ENCODE measurements at regions not wholly inside any gene's neighbourhood (a gene's known extent, or its start where the extent isn't known, plus 50 kb on each side); places are given as distances from the start of the nearest gene placed in this dataset.
"Not testable (repeated sequence)": the region's sequence is repeated elsewhere in the genome, so short reads cannot be mapped to it uniquely, and the experiment has no call there.

DNA sequence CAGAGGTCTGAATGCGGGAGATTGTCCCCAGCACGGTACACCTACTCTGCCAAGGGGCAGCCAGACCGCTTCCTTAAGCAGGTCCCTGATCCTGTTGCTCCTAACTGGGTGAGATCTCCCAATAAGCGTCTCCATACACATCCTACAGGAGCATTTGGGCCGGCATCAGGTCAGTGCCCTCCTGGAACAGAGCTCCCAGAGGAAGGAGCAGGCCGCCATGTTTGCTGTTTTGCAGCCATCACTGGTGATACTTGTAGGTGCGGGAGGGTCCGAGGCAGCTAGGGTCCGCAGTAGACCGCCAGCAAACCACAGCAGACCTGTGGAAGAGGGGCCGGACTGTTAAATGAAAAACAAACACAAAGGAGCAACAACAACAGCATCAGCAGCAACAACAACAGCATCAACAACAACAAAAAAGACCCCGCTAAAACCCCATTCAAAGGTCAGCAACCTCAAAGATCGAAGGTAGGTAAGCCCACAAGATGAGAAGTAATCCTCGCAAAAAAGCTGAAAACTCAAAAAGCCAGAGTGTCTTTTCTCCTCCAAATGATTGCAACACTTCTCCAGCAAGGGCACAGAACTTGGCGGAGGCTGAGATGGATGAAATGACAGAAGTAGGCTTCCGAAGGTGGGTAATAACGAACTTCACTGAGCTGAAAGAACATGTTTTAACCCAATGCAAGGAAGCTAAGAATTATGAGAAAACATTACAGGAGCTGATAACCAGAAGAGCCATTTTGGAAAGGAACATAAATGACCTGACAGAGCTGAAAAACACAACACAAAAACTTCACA lies 79.0 kb upstream of the CDH7 start:
- no peak for DNase-seq (ENCODE audit: low read depth in 2 of 2)

DNA sequence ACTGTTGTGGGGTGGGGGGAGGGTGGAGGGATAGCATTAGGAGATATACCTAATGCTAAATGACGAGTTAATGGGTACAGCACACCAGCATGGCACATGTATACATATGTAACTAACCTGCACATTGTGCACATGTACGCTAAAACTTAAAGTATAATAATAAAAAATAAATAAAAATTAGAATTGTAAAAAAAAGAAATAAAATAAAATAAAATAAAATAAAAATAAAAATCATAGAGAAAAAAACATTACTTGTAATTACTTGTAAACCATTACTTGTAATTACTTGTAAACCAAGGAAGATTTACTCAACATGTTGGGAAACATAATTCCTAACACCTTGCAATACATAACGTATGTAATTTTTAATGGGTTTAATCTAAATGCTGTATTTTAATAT lies 80.7 kb upstream of the CDH7 start:
- DNase-seq (ENCODE audit: low read depth in 2 of 2), result not testable (repeated sequence)

GRCh38 chr18:65661391-65661790 lies 89.4 kb upstream of the CDH7 start:
- no peak for DNase-seq (ENCODE audit: low read depth in 2 of 2)

GRCh38 chr18:65659912-65660311 lies 90.9 kb upstream of the CDH7 start:
- DNase-seq (ENCODE audit: low read depth in 2 of 2), result no peak

- no peak for DNase-seq (ENCODE audit: low read depth in 2 of 2)
Measured at GRCh38 chr18:65659312-65659711, 91.5 kb upstream of the CDH7 start.

DNA sequence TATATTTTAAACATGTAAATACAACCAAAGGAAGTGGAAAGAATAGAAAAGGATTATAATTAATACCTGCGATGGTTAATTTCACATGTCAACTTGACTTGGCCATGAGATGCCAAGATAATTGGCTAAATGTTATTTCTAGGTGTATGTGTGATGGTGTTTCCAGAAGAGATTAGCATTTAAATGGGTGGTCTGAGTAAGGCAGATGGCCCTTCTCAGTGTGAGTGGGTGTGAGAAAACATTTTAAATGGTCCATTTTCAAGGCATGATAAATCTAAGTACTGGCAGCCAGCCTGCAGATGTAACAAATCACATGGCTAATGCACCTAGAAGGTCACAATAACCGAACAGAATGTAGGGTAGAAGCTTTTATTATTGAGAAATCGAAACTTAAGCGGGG lies 99.6 kb upstream of the CDH7 start:
- DNase-seq (ENCODE audit: low read depth in 2 of 2), result no peak

DNA sequence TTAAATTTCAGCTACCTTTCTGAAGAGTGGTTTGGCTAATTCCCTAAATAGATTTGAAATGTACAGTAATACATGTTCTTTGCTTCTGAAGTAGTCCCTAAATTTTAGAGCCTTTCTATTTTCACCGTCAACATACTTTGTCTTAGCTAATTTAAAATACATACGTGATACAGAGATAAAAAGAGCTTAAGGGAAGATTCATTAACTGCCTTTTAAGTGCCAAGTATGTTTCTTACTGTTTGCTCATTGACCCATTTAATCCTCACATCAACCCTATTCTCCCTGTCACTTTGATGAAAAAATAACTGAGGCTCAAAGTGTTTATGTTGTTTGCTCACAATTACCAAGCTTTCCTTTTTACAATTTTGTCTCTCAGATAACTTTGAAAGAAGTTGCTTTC lies 118.6 kb upstream of the CDH7 start:
- no peak for DNase-seq (ENCODE audit: low read depth in 2 of 2)

DNA sequence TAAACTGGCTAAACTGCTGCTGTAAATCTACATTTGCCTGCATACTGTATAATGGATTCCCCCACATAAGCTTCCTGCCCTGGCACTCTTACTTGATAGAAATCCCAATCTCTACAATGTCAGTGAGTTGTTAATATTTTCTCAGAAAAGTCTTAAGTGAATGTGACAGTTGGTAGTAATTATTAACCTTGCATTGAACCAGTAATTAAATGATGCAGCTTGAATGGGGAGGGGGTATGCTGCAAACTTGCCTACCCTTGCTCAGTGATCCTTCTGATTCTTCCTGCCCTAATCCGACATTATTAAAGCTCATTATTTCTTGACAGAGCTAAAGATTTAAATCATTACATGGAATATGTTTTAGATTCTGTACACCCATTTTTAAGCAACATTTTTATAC lies 119.0 kb upstream of the CDH7 start:
- no peak for DNase-seq (ENCODE audit: low read depth in 2 of 2)

DNA sequence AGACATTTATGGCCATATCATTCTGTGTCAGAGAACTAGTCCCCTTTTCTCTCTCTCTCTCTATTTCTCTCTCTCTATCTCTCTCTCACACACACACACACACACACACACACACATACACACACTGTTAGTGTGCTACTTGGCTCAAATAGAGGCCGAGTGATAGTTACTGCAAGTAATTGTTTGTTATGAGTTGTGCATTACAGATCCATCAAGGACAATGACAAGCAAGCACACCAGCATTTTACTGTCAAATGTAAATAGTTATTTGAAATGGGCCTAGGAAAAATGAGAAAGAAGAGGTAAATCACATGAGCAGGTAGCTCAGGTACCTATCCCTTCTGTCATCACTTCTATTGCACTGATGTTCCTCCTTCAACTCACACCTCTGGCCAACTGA lies 122.4 kb upstream of the CDH7 start:
- no peak for DNase-seq (ENCODE audit: low read depth in 2 of 2)

GRCh38 chr18:65623676-65624075 lies 127.1 kb upstream of the CDH7 start:
- no peak for DNase-seq (ENCODE audit: low read depth in 2 of 2)

- no peak for DNase-seq (ENCODE audit: low read depth in 2 of 2)
Measured at GRCh38 chr18:65622436-65622835, 128.4 kb upstream of the CDH7 start.

- DNase-seq (ENCODE audit: low read depth in 2 of 2), result no peak
Measured at GRCh38 chr18:65620076-65620696, 130.6 kb upstream of the CDH7 start.

DNA sequence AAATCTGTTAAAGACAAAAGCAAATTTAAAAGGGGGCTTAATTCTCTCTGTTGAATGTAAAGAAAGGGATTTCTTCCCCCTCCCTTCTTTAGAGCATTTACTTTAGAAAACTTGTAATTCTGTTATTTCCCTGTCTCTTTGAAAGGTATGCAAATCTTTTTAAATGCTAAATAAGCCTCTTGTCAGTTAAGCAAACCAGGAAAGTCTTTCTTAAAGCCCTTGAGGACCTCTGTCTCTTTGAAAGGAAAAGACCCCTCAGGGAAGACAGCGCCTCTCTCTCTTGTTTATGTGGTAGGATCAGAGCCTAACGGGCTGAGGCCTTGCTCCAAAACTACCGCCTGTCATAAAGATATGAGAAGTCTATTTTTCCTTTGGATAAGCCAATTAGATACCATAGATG lies 139.9 kb upstream of the CDH7 start:
- DNase-seq (ENCODE audit: low read depth in 2 of 2), result no peak

DNA sequence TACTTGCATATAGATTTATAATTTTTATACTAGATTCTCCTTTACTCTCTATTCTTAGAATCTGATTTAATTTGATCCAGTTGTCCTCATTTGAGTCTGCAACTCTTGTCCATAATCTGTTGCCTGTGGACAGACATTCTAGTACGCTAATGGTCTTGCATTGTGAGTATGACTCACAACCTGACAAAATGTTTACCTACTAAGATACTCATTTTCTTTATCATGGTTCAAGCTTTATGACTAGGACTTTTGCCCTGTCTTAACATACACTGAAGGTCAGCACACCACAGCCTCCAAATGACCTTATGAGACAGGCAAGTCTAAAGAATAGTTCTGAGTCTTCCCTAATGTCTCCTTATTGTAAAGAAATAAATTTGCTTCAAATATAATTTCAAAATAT lies 142.3 kb upstream of the CDH7 start:
- no peak for DNase-seq (ENCODE audit: low read depth in 2 of 2)

- DNase-seq (ENCODE audit: low read depth in 2 of 2), result no peak
Measured at GRCh38 chr18:65607161-65607560, 143.7 kb upstream of the CDH7 start.

GRCh38 chr18:65606551-65607130 lies 144.2 kb upstream of the CDH7 start:
- DNase-seq (ENCODE audit: low read depth in 2 of 2), result no peak

DNA sequence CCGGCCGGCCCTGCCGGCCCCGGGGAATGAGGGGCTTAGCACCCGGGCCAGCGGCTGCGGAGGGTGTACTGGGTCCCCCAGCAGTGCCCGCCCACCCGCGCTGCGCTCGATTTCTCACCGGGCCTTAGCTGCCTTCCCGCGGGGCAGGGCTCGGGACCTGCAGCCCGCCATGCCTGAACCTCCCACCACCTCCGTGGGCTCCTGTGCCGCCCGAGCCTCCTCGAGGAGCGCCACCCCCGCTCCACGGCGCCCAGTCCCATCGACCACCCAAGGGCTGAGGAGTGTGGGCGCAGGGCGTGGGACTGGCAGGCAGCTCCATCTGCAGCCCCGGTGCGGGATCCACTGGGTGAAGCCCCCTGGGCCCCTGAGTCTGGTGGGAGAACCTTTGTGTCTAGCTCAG lies 145.5 kb upstream of the CDH7 start:
- not testable (repeated sequence) for DNase-seq (ENCODE audit: low read depth in 2 of 2)

DNA sequence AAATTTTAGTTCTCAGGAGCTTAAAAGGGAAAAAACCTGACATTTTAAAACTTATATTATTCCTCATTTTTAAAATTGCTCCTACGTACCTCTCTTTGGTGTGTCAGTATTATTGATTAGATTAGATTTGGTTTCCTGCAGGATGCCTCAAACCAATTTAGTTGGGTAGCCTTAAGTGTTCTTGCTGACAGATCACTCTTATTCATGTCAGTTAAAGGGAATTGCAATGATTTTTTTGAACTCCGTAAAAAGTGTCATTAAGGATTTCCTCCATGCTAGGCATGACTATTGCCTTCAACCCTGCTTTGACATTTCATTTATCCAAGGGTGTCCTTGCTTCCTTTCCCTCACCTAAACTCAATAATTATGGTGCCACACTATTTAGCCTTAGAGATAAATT lies 149.0 kb upstream of the CDH7 start:
- DNase-seq (ENCODE audit: low read depth in 2 of 2), result no peak

- DNase-seq (ENCODE audit: low read depth in 2 of 2), result no peak
Measured at GRCh38 chr18:65592435-65592834, 158.4 kb upstream of the CDH7 start.

DNA sequence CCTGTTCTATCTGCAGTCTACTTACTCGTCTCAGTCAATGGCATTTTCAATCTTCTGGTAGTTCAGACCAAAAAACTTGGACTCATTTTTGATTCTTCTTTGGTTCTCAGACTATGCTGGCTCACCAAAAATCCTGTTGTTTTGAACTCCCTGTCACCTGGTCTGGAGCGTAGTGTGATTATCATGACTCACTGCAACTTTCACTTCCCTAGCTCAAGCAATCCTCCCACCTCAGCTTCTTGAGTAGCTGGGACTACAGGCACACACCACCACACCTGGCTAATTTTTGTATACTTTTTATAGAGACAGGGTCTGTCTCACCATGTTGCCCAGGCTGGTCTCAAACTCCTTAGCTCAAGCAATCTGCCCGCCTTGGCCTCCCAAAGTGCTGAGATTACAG lies 163.3 kb upstream of the CDH7 start:
- no peak for DNase-seq (ENCODE audit: low read depth in 2 of 2)

GRCh38 chr18:65582094-65582493 lies 168.7 kb upstream of the CDH7 start:
- DNase-seq (ENCODE audit: low read depth in 2 of 2), result not testable (repeated sequence)

GRCh38 chr18:65568866-65569265 lies 181.9 kb upstream of the CDH7 start:
- DNase-seq (ENCODE audit: low read depth in 2 of 2), result no peak

GRCh38 chr18:65567372-65567771 lies 183.4 kb upstream of the CDH7 start:
- peak; percentile 9 to 10 for DNase-seq (ENCODE audit: low read depth in 2 of 2)
